IMR-90 (cell line): ENCODE measurements at regions not wholly inside any gene's neighbourhood (a gene's known extent, or its start where the extent isn't known, plus 50 kb on each side); places are given as distances from the start of the nearest gene placed in this dataset.

Experiments used
- ATAC-seq: fragments of 200-7000 bp; cut with Tn5 transposase; 2 replicates; pipeline ENCODE4 v1.9.1; 2020; ENCODE audit warnings: low read depth, mild to moderate bottlenecking, moderate library complexity
- BruUV-seq: library from RNA; stranded (reverse); fragments of 400-500 nt; replicated peaks from 2 replicates; lab custom pipeline; 2021; lab: Mats Ljungman, UMichigan
- CTCF ChIA-PET: fragments of 300-600 bp; formaldehyde crosslinking; extraction: SDS; loops from one replicate; lab custom pipeline; 2021; ENCODE audit warnings: antibody characterized with exemption; lab: Yijun Ruan, JAX
- POLR2A ChIA-PET: fragments of 300-600 bp; sonication (Branson Sonifier 250); formaldehyde crosslinking; loops from one replicate; lab custom pipeline; 2022; ENCODE audit warnings: antibody characterized with exemption; ENCODE audit not compliant: unreplicated experiment; lab: Charles Lee
- DNase-seq: peaks from one replicate; pipeline ENCODE4 v3.0.0; 2013
- H2AFZ ChIP-seq: replicated peaks from 2 replicates; pipeline ENCODE3; 2013; ENCODE audit warnings: low read length, mild to moderate bottlenecking; ENCODE audit not compliant: poor library complexity
- H2AK5ac ChIP-seq: 2 replicates; pipeline ENCODE4 v1.6.1; 2013; ENCODE audit warnings: low read depth, low read length, inconsistent platforms
- H2AK9ac ChIP-seq: replicated peaks from 2 replicates; pipeline ENCODE3; 2013; ENCODE audit warnings: mild to moderate bottlenecking, low read depth, low read length, moderate library complexity; ENCODE audit not compliant: poor library complexity
- H2BK120ac ChIP-seq: 2 replicates; pipeline ENCODE4 v1.6.1; 2013; ENCODE audit warnings: low read depth, low read length, inconsistent platforms
- H2BK15ac ChIP-seq: 3 replicates; pipeline ENCODE4 v1.6.1; 2013; ENCODE audit warnings: low read depth, low read length, inconsistent platforms
- H2BK20ac ChIP-seq: 2 replicates; pipeline ENCODE4 v1.6.1; 2013; ENCODE audit warnings: low read depth, mild to moderate bottlenecking, inconsistent platforms, low read length, moderate library complexity
- H2BK5ac ChIP-seq: 2 replicates; pipeline ENCODE4 v1.6.1; 2013; ENCODE audit warnings: mild to moderate bottlenecking, low read depth, low read length, inconsistent platforms; ENCODE audit not compliant: poor library complexity, severe bottlenecking
- H3K14ac ChIP-seq: replicated peaks from 2 replicates; pipeline ENCODE4 v1.6.1; 2013; ENCODE audit warnings: low read depth, low read length, inconsistent platforms
- H3K18ac ChIP-seq: 2 replicates; pipeline ENCODE4 v1.6.1; 2013; ENCODE audit warnings: low read depth, low read length, control low read depth
- H3K23ac ChIP-seq: 2 replicates; pipeline ENCODE4 v1.6.1; 2013; ENCODE audit warnings: low read depth, low read length, inconsistent platforms
- H3K27ac ChIP-seq: 2 replicates; pipeline ENCODE4 v1.5.1; 2013; ENCODE audit warnings: mild to moderate bottlenecking, control low read depth, low read length; ENCODE audit not compliant: insufficient read depth
- H3K27me3 ChIP-seq: 2 replicates; pipeline ENCODE4 v1.6.1; 2013; ENCODE audit warnings: low read length; ENCODE audit not compliant: control insufficient read depth, insufficient read depth
- H3K36me3 ChIP-seq: 2 replicates; pipeline ENCODE4 v1.6.1; 2013; ENCODE audit warnings: low read length, mixed read lengths; ENCODE audit not compliant: control insufficient read depth, insufficient read depth
- H3K4ac ChIP-seq: 2 replicates; pipeline ENCODE4 v1.6.1; 2013; ENCODE audit warnings: low read depth, low read length, inconsistent platforms
- H3K4me1 ChIP-seq: 2 replicates; pipeline ENCODE4 v1.6.1; 2013; ENCODE audit warnings: low read length, mixed read lengths; ENCODE audit not compliant: control insufficient read depth, insufficient read depth
- H3K4me2 ChIP-seq: 2 replicates; pipeline ENCODE4 v1.6.1; 2013; ENCODE audit warnings: low read depth, mild to moderate bottlenecking, control low read depth, low read length, moderate library complexity
- H3K4me3 ChIP-seq: 2 replicates; pipeline ENCODE4 v1.5.1; 2013; ENCODE audit warnings: low read depth, mild to moderate bottlenecking, control low read depth, low read length, moderate library complexity; ENCODE audit not compliant: insufficient read depth
- H3K56ac ChIP-seq: 2 replicates; pipeline ENCODE4 v1.6.1; 2013; ENCODE audit warnings: low read length, inconsistent platforms; ENCODE audit not compliant: insufficient read depth; ENCODE audit errors: extremely low read depth
- H3K79me1 ChIP-seq, 2 experiments: 2 replicates each; pipeline ENCODE4 v1.6.1; 2013; ENCODE audit warnings: low read length in 2 of 2, inconsistent platforms in 1 of 2, low read depth in 1 of 2
- H3K9ac ChIP-seq: 2 replicates; pipeline ENCODE4 v1.6.1; 2013; ENCODE audit warnings: low read depth, low read length, control low read depth
- H3K9me1 ChIP-seq: 2 replicates; pipeline ENCODE4 v1.6.1; 2013; ENCODE audit warnings: low read length, inconsistent platforms; ENCODE audit not compliant: insufficient read depth
- H3K9me3 ChIP-seq: 2 replicates; pipeline ENCODE4 v1.6.1; 2013; ENCODE audit warnings: low read length; ENCODE audit not compliant: control insufficient read depth, insufficient read depth
- H4K20me1 ChIP-seq: 2 replicates; pipeline ENCODE4 v1.6.1; 2013; ENCODE audit warnings: low read length, inconsistent platforms; ENCODE audit not compliant: insufficient read depth
- H4K5ac ChIP-seq: 2 replicates; pipeline ENCODE4 v1.6.1; 2013; ENCODE audit warnings: mild to moderate bottlenecking, low read depth, low read length, control low read depth
- H4K8ac ChIP-seq, 2 experiments: 2 replicates each; pipeline ENCODE4 v1.6.1; 2013; ENCODE audit warnings: low read depth in 2 of 2, low read length in 2 of 2, control low read depth in 1 of 2, inconsistent platforms in 1 of 2
- H4K91ac ChIP-seq: 2 replicates; pipeline ENCODE4 v1.6.1; 2013; ENCODE audit warnings: low read depth, low read length, inconsistent platforms; ENCODE audit not compliant: insufficient read depth
- BHLHE40 ChIP-seq: fragments of 150-350 bp; IDR thresholded peaks from 2 replicates; pipeline ENCODE4 v1.6.1; 2016; ENCODE audit warnings: mild to moderate bottlenecking, low read depth, low read length
- CEBPB ChIP-seq: IDR thresholded peaks from 2 replicates; pipeline ENCODE4 v1.6.1; 2012; ENCODE audit warnings: low read depth, low read length, improper control_type of control experiment
- CHD1 ChIP-seq: IDR thresholded peaks from 2 replicates; pipeline ENCODE4 v1.6.1; 2012; ENCODE audit warnings: low read depth, low read length, improper control_type of control experiment
- CTCF ChIP-seq: conservative IDR thresholded peaks from 2 replicates; pipeline ENCODE4 v1.5.1; 2012; ENCODE audit warnings: mild to moderate bottlenecking, low read depth, low read length, improper control_type of control experiment
- FOS ChIP-seq: fragments of 150-350 bp; IDR thresholded peaks from 2 replicates; pipeline ENCODE4 v1.6.1; 2016; ENCODE audit warnings: low read depth, low read length
- MAFK ChIP-seq: IDR thresholded peaks from 2 replicates; pipeline ENCODE4 v1.6.1; 2012; ENCODE audit warnings: low read depth, low read length, improper control_type of control experiment
- MAZ ChIP-seq: IDR thresholded peaks from 2 replicates; pipeline ENCODE4 v1.6.1; 2012; ENCODE audit warnings: low read depth, mild to moderate bottlenecking, low read length, improper control_type of control experiment, moderate library complexity, borderline replicate concordance
- MXI1 ChIP-seq: IDR thresholded peaks from 2 replicates; pipeline ENCODE4 v1.6.1; 2012; ENCODE audit warnings: low read depth, mild to moderate bottlenecking, low read length, moderate library complexity, borderline replicate concordance
- NFE2L2 ChIP-seq: fragments of 150-350 bp; IDR thresholded peaks from 2 replicates; pipeline ENCODE4 v1.6.1; 2016; ENCODE audit warnings: low read depth, mild to moderate bottlenecking, low read length
- POLR2A ChIP-seq: IDR thresholded peaks from 2 replicates; pipeline ENCODE4 v1.6.1; 2012; ENCODE audit warnings: mild to moderate bottlenecking, low read depth, low read length
- RAD21 ChIP-seq: IDR thresholded peaks from 2 replicates; pipeline ENCODE4 v1.6.1; 2012; ENCODE audit warnings: low read length, improper control_type of control experiment
- RCOR1 ChIP-seq: IDR thresholded peaks from 2 replicates; pipeline ENCODE4 v1.6.1; 2012; ENCODE audit warnings: mild to moderate bottlenecking, low read length, improper control_type of control experiment; ENCODE audit not compliant: insufficient replicate concordance
- RFX5 ChIP-seq: IDR thresholded peaks from 2 replicates; pipeline ENCODE4 v1.8.0; 2012; ENCODE audit warnings: low read depth, mild to moderate bottlenecking, low read length, moderate library complexity
- SMC3 ChIP-seq: fragments of 150-350 bp; IDR thresholded peaks from 2 replicates; pipeline ENCODE4 v1.6.1; 2016; ENCODE audit warnings: low read depth, mild to moderate bottlenecking, antibody characterized with exemption, low read length, moderate library complexity
- USF2 ChIP-seq: fragments of 150-350 bp; IDR thresholded peaks from 2 replicates; pipeline ENCODE4 v1.6.1; 2017; ENCODE audit warnings: mild to moderate bottlenecking, antibody characterized with exemption, low read length, low read depth
- WGBS, 2 experiments: methylation state at CpG; one replicate each; pipeline versions ENCODE4 v1.1.5 to v1.1.7; 2013; ENCODE audit warnings: missing lambda C conversion rate in 2 of 2; ENCODE audit not compliant: insufficient read length in 1 of 2; ENCODE audit errors: extremely low coverage in 2 of 2; 5-methylcytosine and 5-hydroxymethylcytosine counted together
- dilution Hi-C: fragments of 300-500 bp; cut with HindIII; formaldehyde crosslinking; loops from one replicate; pipeline ENCODE4 v1.14.3; 2018; ENCODE audit warnings: low sequenced_read_pairs; ENCODE audit not compliant: unreplicated experiment
- in situ Hi-C: fragments of 300-500 bp; cut with MboI; formaldehyde crosslinking; loops from 3 replicates; pipeline ENCODE4 v1.14.3; 2019; ENCODE audit warnings: low sequenced_read_pairs, inconsistent platforms, mixed read lengths
- intact Hi-C: fragments of 100-400 bp; cut with micrococcal nuclease; formaldehyde crosslinking; loops from 2 replicates; pipeline ENCODE4 v1.10.0; 2022
- TF ChIP-seq, protein P1 (sequence below): fragments of 150-350 bp; IDR thresholded peaks from 2 replicates; pipeline ENCODE4 v1.6.1; 2016; ENCODE audit warnings: low read depth, mild to moderate bottlenecking, low read length, moderate library complexity, borderline replicate concordance

DNA sequence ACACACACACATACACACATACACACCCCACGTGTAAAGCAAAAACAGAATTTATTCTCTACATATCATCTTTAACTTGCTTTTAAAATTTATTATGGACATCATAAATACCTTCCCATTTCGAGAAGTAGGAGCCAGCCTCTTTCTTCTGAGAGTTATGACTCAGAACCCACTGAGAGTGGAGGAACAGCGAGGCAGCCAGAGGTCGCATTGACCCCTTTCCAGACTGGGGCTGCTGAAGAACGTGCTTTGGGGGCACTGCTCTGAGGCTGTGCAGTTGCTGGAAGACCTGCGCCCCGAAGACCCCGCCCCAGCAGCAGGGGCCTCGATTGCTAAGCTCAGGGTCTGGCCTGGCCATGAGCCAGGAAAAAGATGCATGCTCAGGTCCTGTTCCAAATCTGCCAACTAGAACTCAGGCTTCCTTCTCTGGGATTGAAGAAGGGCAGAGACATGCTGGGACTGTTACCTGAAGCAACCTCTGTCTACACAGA is 133.8 kb upstream of the TWIST2 start:
- POLR2A ChIA-PET, result no interaction called here
- intact Hi-C loops (no loop called here), in situ Hi-C loops (no loop called here)

More for the DNA sequence above, 133.8 kb upstream of the TWIST2 start:
- peaks cover 7% of the 10 kb centered on the region for H3K9me1 ChIP-seq
- no peak overlapping the region for H3K18ac ChIP-seq
- TF ChIP-seq FOS, result no peak
- TF ChIP-seq RCOR1, result no peak
- no peak for TF ChIP-seq RFX5
- TF ChIP-seq BHLHE40, result no peak
- TF ChIP-seq CHD1, result no peak
- TF ChIP-seq RAD21, result no peak
- TF ChIP-seq NFE2L2, result no peak
- TF ChIP-seq POLR2A, result no peak
- TF ChIP-seq, protein P1, sequence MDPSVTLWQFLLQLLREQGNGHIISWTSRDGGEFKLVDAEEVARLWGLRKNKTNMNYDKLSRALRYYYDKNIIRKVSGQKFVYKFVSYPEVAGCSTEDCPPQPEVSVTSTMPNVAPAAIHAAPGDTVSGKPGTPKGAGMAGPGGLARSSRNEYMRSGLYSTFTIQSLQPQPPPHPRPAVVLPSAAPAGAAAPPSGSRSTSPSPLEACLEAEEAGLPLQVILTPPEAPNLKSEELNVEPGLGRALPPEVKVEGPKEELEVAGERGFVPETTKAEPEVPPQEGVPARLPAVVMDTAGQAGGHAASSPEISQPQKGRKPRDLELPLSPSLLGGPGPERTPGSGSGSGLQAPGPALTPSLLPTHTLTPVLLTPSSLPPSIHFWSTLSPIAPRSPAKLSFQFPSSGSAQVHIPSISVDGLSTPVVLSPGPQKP, result no peak
- no peak for TF ChIP-seq MAFK
- TF ChIP-seq CTCF, result no peak
- no peak for TF ChIP-seq CEBPB
- TF ChIP-seq MAZ, result no peak
- TF ChIP-seq MXI1, result no peak
- no peak for TF ChIP-seq SMC3
- no peak for TF ChIP-seq USF2
- no peak overlapping the region for H3K27ac ChIP-seq
- H3K27me3 ChIP-seq, result peaks cover 13% of the 10 kb centered on the region
- no peak overlapping the region for H4K91ac ChIP-seq
- ATAC-seq (no peak), DNase-seq (no peak)
- no peak overlapping the region for H2AFZ ChIP-seq
- H3K9ac ChIP-seq, result no peak overlapping the region
- H2BK20ac ChIP-seq, result no peak overlapping the region
- H3K4ac ChIP-seq, result no peak overlapping the region
- no peak overlapping the region for H2BK15ac ChIP-seq
- no peak overlapping the region for H4K8ac ChIP-seq
- WGBS, 2 experiments, result no CpG with 5 or more reads among the region's 9 CpGs
- H3K23ac ChIP-seq, result no peak overlapping the region
- CTCF ChIA-PET, result no interaction called here
- no peaks in the 10 kb centered on the region for H3K36me3 ChIP-seq
- H3K4me1 ChIP-seq, result no peaks in the 10 kb centered on the region
- no peak overlapping the region for H2BK120ac ChIP-seq
- no peak overlapping the region for H3K4me3 ChIP-seq
- H2BK5ac ChIP-seq, result peak overlapping the region; percentile 96
- H3K4me2 ChIP-seq, result no peak overlapping the region
- no peaks in the 10 kb centered on the region for H4K20me1 ChIP-seq
- no TSS peak for BruUV-seq
- dilution Hi-C loops, result no loop called here
- H3K9me3 ChIP-seq, result peaks cover 3% of the 10 kb centered on the region; the same call in 1 of the 2 replicates
- H3K14ac ChIP-seq, result no peak overlapping the region
- H3K79me1 ChIP-seq, result no peaks in the 10 kb centered on the region
- no peak overlapping the region for H2AK9ac ChIP-seq
- H4K5ac ChIP-seq, result no peak overlapping the region
- no peak overlapping the region for H3K56ac ChIP-seq
- H2AK5ac ChIP-seq, result 0 out of 2 replicates have a peak overlapping the region, but pooled peaks have one; percentile 35
